SH-SY5Y (cell line): ENCODE measurements at regions not wholly inside any gene's neighbourhood (a gene's known extent, or its start where the extent isn't known, plus 50 kb on each side); places are given as distances from the start of the nearest gene placed in this dataset.

Source experiments
- GATA2 ChIP-seq: IDR thresholded peaks from 2 replicates; pipeline ENCODE4 v1.6.1; 2011; ENCODE audit warnings: mild to moderate bottlenecking, low read depth, low read length
- GATA3 ChIP-seq: IDR thresholded peaks from 2 replicates; pipeline ENCODE4 v1.6.1; 2011; ENCODE audit warnings: low read depth, mild to moderate bottlenecking, low read length, moderate library complexity

DNA sequence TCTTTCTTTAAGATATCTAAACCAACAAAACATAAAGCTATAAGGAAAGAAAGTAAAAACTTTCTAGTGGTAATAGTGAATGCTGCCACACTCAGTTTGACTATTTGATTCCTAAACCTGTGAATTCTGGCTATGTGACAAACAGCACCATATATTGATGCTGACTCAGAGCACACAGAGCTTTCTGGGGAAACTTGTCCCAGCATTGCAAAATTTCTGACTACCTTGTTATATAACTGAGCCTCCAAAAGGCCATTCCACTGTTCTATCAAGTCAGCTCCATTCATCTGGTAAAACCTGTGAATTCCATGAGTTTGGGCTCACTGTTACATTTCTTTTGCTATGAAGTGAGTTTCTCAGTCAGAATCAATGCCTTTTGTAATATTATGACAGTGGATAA, 1229.7 kb downstream of the PCDH18 start:
- TF ChIP-seq GATA2 (no peak), GATA3 (no peak)
